ENCODE measurements at regions not wholly inside any gene's neighbourhood (a gene's known extent, or its start where the extent isn't known, plus 50 kb on each side); places are given as distances from the start of the nearest gene placed in this dataset.

DNA sequence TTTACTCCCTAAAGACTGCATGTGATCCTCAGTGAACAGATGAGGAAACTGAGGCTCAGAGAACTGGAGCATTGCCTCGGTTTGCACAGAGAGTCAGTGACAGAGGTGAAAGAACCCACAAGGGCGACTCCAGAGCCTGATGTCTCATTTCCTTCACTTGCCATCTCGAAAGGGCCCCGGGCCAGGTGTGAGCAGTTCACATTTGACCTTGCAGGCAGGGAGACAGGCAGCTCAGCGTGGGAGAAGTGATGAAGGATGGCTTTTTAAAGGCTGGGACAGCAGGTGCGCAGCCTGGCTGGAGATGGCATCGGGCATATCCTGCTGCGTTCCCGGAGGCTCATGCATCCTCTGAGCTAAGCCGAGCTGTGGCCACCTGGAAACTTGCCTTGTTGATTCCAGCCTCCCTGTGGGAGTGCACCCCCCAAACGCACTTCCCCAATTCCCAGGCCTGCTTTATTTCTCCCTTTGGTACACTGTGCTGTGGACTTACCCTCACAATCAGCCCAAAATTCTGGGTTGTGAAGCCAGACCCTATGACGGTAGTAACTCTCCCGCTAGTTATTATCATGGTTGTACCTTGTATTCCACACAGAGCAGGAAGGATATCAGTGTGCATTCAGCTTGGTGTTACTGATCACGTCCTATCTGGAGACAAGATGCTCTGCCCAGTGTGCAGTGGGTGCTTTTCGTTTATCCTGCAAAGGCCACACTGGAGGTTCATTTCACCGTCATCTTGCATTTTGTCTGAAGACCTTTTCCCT is 753.2 kb upstream of the EEF2KMT start:
- TF ChIP-seq, protein P1, sequence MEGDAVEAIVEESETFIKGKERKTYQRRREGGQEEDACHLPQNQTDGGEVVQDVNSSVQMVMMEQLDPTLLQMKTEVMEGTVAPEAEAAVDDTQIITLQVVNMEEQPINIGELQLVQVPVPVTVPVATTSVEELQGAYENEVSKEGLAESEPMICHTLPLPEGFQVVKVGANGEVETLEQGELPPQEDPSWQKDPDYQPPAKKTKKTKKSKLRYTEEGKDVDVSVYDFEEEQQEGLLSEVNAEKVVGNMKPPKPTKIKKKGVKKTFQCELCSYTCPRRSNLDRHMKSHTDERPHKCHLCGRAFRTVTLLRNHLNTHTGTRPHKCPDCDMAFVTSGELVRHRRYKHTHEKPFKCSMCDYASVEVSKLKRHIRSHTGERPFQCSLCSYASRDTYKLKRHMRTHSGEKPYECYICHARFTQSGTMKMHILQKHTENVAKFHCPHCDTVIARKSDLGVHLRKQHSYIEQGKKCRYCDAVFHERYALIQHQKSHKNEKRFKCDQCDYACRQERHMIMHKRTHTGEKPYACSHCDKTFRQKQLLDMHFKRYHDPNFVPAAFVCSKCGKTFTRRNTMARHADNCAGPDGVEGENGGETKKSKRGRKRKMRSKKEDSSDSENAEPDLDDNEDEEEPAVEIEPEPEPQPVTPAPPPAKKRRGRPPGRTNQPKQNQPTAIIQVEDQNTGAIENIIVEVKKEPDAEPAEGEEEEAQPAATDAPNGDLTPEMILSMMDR (conservative IDR thresholded peaks at IDR 0.05 in 1 of 2, IDR thresholded peaks at IDR 0.05 in 1 of 2; ENCODE audit: low read depth in 1 of 2, low read length in 2 of 2): no peak
- no peak for TF ChIP-seq EZH2 (IDR thresholded peaks at IDR 0.05; ENCODE audit: low read length, missing control alignments)

Data from fibroblast of lung (primary cell).